ENCODE measurements at regions not wholly inside any gene's neighbourhood (a gene's known extent, or its start where the extent isn't known, plus 50 kb on each side); places are given as distances from the start of the nearest gene placed in this dataset.

DNA sequence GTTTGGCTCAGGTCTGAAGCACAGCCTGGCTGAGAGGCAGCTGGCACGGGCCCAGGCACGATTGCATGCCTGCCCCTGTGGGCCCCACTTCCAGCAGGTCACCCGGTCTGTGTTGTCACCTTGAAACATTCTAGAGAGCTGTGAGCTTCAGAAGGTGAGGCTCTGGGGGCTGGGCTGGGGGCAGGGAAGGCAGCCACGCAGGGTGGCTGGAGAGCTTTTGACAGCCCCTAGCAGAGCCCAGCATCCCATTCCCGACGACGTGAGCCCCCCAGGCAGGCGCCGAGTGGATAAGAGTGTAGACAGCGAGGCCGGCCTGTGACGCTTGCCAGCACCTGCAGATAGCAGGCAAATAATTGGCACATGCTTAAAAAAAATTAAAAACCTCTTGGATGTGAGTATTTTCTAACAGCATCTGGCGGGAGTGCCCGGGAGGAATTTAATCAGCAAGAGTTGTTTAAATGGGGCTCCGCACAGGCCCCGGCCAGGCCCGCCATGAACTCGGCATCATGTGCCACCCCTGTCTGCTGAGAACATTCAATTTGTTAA is 212.0 kb upstream of the TBX20 start:
- no peak overlapping the region for H3K27ac ChIP-seq (ENCODE audit: low read length)
- no peaks in the 10 kb centered on the region for H3K9me2 ChIP-seq (ENCODE audit: insufficient read depth, low read length)
- H2AFZ ChIP-seq (ENCODE audit: low read depth, low read length), result no peak overlapping the region
- H3F3A ChIP-seq (ENCODE audit: insufficient read depth, low read length, poor library complexity, severe bottlenecking), result no peaks in the 10 kb centered on the region
- H3K36me3 ChIP-seq (ENCODE audit: insufficient read depth, low read length), result no peaks in the 10 kb centered on the region
- H4K20me1 ChIP-seq (ENCODE audit: insufficient read depth), result no peaks in the 10 kb centered on the region
- no peaks in the 10 kb centered on the region for H3K27me3 ChIP-seq (ENCODE audit: insufficient read depth, low read depth, low read length)
- TF ChIP-seq RAD21 (conservative IDR thresholded peaks at IDR 0.05), result no peak
- no peak for TF ChIP-seq TAF1 (IDR thresholded peaks at IDR 0.05; ENCODE audit: low read depth)
- TF ChIP-seq EP300 (conservative IDR thresholded peaks at IDR 0.05; ENCODE audit: poor library complexity, severe bottlenecking), result no peak
- TF ChIP-seq MXI1 (conservative IDR thresholded peaks at IDR 0.05; ENCODE audit: poor library complexity, severe bottlenecking), result no peak
- TF ChIP-seq, protein P1, sequence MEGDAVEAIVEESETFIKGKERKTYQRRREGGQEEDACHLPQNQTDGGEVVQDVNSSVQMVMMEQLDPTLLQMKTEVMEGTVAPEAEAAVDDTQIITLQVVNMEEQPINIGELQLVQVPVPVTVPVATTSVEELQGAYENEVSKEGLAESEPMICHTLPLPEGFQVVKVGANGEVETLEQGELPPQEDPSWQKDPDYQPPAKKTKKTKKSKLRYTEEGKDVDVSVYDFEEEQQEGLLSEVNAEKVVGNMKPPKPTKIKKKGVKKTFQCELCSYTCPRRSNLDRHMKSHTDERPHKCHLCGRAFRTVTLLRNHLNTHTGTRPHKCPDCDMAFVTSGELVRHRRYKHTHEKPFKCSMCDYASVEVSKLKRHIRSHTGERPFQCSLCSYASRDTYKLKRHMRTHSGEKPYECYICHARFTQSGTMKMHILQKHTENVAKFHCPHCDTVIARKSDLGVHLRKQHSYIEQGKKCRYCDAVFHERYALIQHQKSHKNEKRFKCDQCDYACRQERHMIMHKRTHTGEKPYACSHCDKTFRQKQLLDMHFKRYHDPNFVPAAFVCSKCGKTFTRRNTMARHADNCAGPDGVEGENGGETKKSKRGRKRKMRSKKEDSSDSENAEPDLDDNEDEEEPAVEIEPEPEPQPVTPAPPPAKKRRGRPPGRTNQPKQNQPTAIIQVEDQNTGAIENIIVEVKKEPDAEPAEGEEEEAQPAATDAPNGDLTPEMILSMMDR (IDR thresholded peaks at IDR 0.05; ENCODE audit: poor library complexity, severe bottlenecking), result no peak
- TF ChIP-seq POLR2AphosphoS5 (IDR thresholded peaks at IDR 0.05), result no peak
- no peak for TF ChIP-seq EZH2 (IDR thresholded peaks at IDR 0.05; ENCODE audit: borderline replicate concordance, insufficient read depth, low read length, poor library complexity, severe bottlenecking)
- TF ChIP-seq SMC3 (conservative IDR thresholded peaks at IDR 0.05; ENCODE audit: poor library complexity), result no peak
- TF ChIP-seq, protein P2, sequence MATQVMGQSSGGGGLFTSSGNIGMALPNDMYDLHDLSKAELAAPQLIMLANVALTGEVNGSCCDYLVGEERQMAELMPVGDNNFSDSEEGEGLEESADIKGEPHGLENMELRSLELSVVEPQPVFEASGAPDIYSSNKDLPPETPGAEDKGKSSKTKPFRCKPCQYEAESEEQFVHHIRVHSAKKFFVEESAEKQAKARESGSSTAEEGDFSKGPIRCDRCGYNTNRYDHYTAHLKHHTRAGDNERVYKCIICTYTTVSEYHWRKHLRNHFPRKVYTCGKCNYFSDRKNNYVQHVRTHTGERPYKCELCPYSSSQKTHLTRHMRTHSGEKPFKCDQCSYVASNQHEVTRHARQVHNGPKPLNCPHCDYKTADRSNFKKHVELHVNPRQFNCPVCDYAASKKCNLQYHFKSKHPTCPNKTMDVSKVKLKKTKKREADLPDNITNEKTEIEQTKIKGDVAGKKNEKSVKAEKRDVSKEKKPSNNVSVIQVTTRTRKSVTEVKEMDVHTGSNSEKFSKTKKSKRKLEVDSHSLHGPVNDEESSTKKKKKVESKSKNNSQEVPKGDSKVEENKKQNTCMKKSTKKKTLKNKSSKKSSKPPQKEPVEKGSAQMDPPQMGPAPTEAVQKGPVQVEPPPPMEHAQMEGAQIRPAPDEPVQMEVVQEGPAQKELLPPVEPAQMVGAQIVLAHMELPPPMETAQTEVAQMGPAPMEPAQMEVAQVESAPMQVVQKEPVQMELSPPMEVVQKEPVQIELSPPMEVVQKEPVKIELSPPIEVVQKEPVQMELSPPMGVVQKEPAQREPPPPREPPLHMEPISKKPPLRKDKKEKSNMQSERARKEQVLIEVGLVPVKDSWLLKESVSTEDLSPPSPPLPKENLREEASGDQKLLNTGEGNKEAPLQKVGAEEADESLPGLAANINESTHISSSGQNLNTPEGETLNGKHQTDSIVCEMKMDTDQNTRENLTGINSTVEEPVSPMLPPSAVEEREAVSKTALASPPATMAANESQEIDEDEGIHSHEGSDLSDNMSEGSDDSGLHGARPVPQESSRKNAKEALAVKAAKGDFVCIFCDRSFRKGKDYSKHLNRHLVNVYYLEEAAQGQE (IDR thresholded peaks at IDR 0.05; ENCODE audit: borderline replicate concordance), result no peak
- H3K9ac ChIP-seq (ENCODE audit: low read length), result no peak overlapping the region
- no peaks in the 10 kb centered on the region for H3K79me2 ChIP-seq (replicated peaks; ENCODE audit: insufficient read depth, low read length)
- no peak overlapping the region for H3K4me2 ChIP-seq (ENCODE audit: low read length)
- no peak overlapping the region for H3K4me3 ChIP-seq (ENCODE audit: low read length)
- H3K9me3 ChIP-seq (ENCODE audit: low read length), result no peaks in the 10 kb centered on the region

DNA sequence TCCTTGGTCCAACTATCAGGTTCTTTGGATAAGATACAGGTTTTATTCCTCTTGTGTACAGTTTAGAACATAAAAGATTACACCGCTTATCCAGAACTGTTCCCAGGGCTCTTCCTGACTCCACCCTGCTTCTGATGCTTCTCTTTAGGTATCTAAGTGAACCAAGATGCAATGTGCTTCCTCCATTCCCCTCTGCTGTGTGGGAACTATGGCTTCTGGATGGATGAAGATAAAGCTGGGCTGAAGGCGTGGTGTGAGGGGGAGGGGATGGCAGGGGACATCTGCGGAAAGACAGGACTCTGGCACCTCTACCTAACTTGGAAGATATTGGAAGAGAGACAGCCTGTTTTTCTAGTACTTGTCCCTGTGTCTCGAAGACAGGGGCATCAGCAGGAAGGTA is 209.9 kb upstream of the TBX20 start:
- no peaks in the 10 kb centered on the region for H4K20me1 ChIP-seq (ENCODE audit: insufficient read depth)
- H3K9me3 ChIP-seq (ENCODE audit: low read length), result no peaks in the 10 kb centered on the region
- TF ChIP-seq SMC3 (conservative IDR thresholded peaks at IDR 0.05; ENCODE audit: poor library complexity) (no peak), TAF1 (IDR thresholded peaks at IDR 0.05; ENCODE audit: low read depth) (no peak), EZH2 (IDR thresholded peaks at IDR 0.05; ENCODE audit: borderline replicate concordance, insufficient read depth, low read length, poor library complexity, severe bottlenecking) (no peak), EP300 (conservative IDR thresholded peaks at IDR 0.05; ENCODE audit: poor library complexity, severe bottlenecking) (no peak), POLR2AphosphoS5 (IDR thresholded peaks at IDR 0.05) (no peak), MXI1 (conservative IDR thresholded peaks at IDR 0.05; ENCODE audit: poor library complexity, severe bottlenecking) (no peak), RAD21 (conservative IDR thresholded peaks at IDR 0.05) (no peak)
- TF ChIP-seq, protein P1 (IDR thresholded peaks at IDR 0.05; ENCODE audit: poor library complexity, severe bottlenecking), result no peak
- TF ChIP-seq, protein P2 (IDR thresholded peaks at IDR 0.05; ENCODE audit: borderline replicate concordance), result no peak
- H3K27ac ChIP-seq (ENCODE audit: low read length), result no peak overlapping the region
- no peaks in the 10 kb centered on the region for H3K79me2 ChIP-seq (replicated peaks; ENCODE audit: insufficient read depth, low read length)
- H3K4me2 ChIP-seq (ENCODE audit: low read length), result no peak overlapping the region
- no peaks in the 10 kb centered on the region for H3K36me3 ChIP-seq (ENCODE audit: insufficient read depth, low read length)
- no peak overlapping the region for H3K9ac ChIP-seq (ENCODE audit: low read length)
- H3K9me2 ChIP-seq (ENCODE audit: insufficient read depth, low read length), result no peaks in the 10 kb centered on the region
- H3F3A ChIP-seq (ENCODE audit: insufficient read depth, low read length, poor library complexity, severe bottlenecking), result no peaks in the 10 kb centered on the region
- no peak overlapping the region for H3K4me3 ChIP-seq (ENCODE audit: low read length)
- no peaks in the 10 kb centered on the region for H3K27me3 ChIP-seq (ENCODE audit: insufficient read depth, low read depth, low read length)
- H2AFZ ChIP-seq (ENCODE audit: low read depth, low read length), result no peak overlapping the region
